Left kidney (tissue), 1 donor: ENCODE measurements at regions not wholly inside any gene's neighbourhood (a gene's known extent, or its start where the extent isn't known, plus 50 kb on each side); places are given as distances from the start of the nearest gene placed in this dataset.

Experiments
- DNase-seq: peaks from one replicate; pipeline ENCODE4 v3.0.0-alpha.2; 2013

GRCh38 chr7:46810986-46811385 lies 770.9 kb downstream of the TNS3 start:
- DNase-seq: no peak

GRCh38 chr7:46809886-46810285 lies 772.0 kb downstream of the TNS3 start:
- no peak for DNase-seq

- no peak for DNase-seq
These were observed 775.1 kb downstream of the TNS3 start for GRCh38 chr7:46806856-46807255.

- no peak for DNase-seq
These were observed 779.4 kb downstream of the TNS3 start for GRCh38 chr7:46802479-46802878.

GRCh38 chr7:46791188-46791587 lies 790.7 kb downstream of the TNS3 start:
- DNase-seq: no peak

- no peak for DNase-seq
These were observed 794.9 kb downstream of the TNS3 start for GRCh38 chr7:46786995-46787394.

- DNase-seq: peak; percentile 12
These were observed 795.5 kb downstream of the TNS3 start for GRCh38 chr7:46786221-46786954.

GRCh38 chr7:46784732-46785131 lies 797.2 kb downstream of the TNS3 start:
- DNase-seq: no peak

- no peak for DNase-seq
These were observed 799.9 kb downstream of the TNS3 start for GRCh38 chr7:46781901-46782439.

GRCh38 chr7:46776790-46777189 lies 805.1 kb downstream of the TNS3 start:
- no peak for DNase-seq

- DNase-seq: no peak
These were observed 806.1 kb downstream of the TNS3 start for GRCh38 chr7:46775776-46776175.

GRCh38 chr7:46775020-46775419 lies 806.9 kb downstream of the TNS3 start:
- DNase-seq: no peak

- DNase-seq: no peak
These were observed 807.4 kb downstream of the TNS3 start for GRCh38 chr7:46774515-46774914.

GRCh38 chr7:46772776-46773175 lies 809.1 kb downstream of the TNS3 start:
- DNase-seq: no peak

GRCh38 chr7:46767071-46767470 lies 814.8 kb downstream of the TNS3 start:
- no peak for DNase-seq

- DNase-seq: no peak
These were observed 817.6 kb downstream of the TNS3 start for GRCh38 chr7:46764100-46764936.

- no peak for DNase-seq
These were observed 818.6 kb downstream of the TNS3 start for GRCh38 chr7:46763344-46763743.

- no peak for DNase-seq
These were observed 822.0 kb downstream of the TNS3 start for GRCh38 chr7:46759711-46760480.

GRCh38 chr7:46756996-46757395 lies 824.9 kb downstream of the TNS3 start:
- no peak for DNase-seq

- DNase-seq: no peak
These were observed 825.7 kb downstream of the TNS3 start for GRCh38 chr7:46756256-46756655.

- DNase-seq: no peak
These were observed 826.5 kb downstream of the TNS3 start for GRCh38 chr7:46755120-46756034.
